Memory B cell (primary cell): ENCODE measurements at regions not wholly inside any gene's neighbourhood (a gene's known extent, or its start where the extent isn't known, plus 50 kb on each side); places are given as distances from the start of the nearest gene placed in this dataset.

Experiments
- ATAC-seq: fragments of 150-1000 bp; cut with Tn5 transposase; 2 replicates; pipeline ENCODE4 v1.10.0; 2021; ENCODE audit warnings: low read depth, mild to moderate bottlenecking, moderate library complexity
- DNase-seq, 2 donors: peaks; one replicate each; pipeline ENCODE4 v3.0.0; 2022; ENCODE audit warnings: low spot score in 2 of 2
- H3K27ac Mint-ChIP-seq: one replicate; pipeline ENCODE4 v1.8.0; 2022; ENCODE audit warnings: mild to moderate bottlenecking, moderate library complexity, mixed read lengths
- H3K27me3 Mint-ChIP-seq: one replicate; pipeline ENCODE4 v1.8.0; 2022; ENCODE audit warnings: mixed read lengths
- H3K36me3 Mint-ChIP-seq: one replicate; pipeline ENCODE4 v1.8.0; 2022; ENCODE audit warnings: mild to moderate bottlenecking, mixed read lengths
- H3K4me1 Mint-ChIP-seq: one replicate; pipeline ENCODE4 v1.8.0; 2022; ENCODE audit warnings: mixed read lengths
- H3K4me3 Mint-ChIP-seq: one replicate; pipeline ENCODE4 v1.8.0; 2022; ENCODE audit warnings: mild to moderate bottlenecking, moderate library complexity, mixed read lengths
- H3K9me3 Mint-ChIP-seq: one replicate; pipeline ENCODE4 v1.8.0; 2022; ENCODE audit warnings: mixed read lengths

GRCh38 chr11:105466582-105467228 is 143.2 kb upstream of the GRIA4 start:
- ATAC-seq = no peak
- H3K4me3 Mint-ChIP-seq = no peak overlapping the region
- no peaks in the 10 kb centered on the region for H3K36me3 Mint-ChIP-seq
- H3K27ac Mint-ChIP-seq = no peak overlapping the region
- H3K27me3 Mint-ChIP-seq = no peaks in the 10 kb centered on the region
- no peaks in the 10 kb centered on the region for H3K4me1 Mint-ChIP-seq
- no peak for DNase-seq
- H3K9me3 Mint-ChIP-seq = peaks cover under 1% of the 10 kb centered on the region

- DNase-seq (no peak), ATAC-seq (no peak)
- H3K27ac Mint-ChIP-seq = no peak overlapping the region
- no peaks in the 10 kb centered on the region for H3K4me1 Mint-ChIP-seq
- H3K36me3 Mint-ChIP-seq = no peaks in the 10 kb centered on the region
- H3K4me3 Mint-ChIP-seq = no peak overlapping the region
- no peaks in the 10 kb centered on the region for H3K27me3 Mint-ChIP-seq
- H3K9me3 Mint-ChIP-seq = peaks cover 6% of the 10 kb centered on the region
Measured at GRCh38 chr11:105458071-105458470, 151.8 kb upstream of the GRIA4 start.

DNA sequence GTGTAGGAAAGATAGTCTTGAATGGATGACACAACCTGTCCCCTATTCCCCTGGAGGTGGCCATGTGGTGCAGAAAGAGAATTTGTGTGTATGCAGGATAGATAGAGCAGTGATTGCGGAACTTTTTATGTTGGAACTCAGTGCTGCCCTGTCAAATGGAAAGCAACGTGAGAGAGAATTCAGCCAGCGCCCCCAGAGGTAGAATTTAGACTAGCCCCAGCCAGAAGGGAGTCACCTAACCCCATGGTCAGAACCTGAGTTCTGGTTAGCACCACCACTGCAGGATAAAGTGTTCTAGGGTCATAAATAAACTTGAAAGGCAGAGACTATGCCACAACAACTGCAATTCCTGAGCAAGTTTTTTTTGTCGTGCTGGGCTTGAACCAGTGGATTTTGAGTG is 152.9 kb upstream of the GRIA4 start:
- no peak for ATAC-seq
- Mint-ChIP-seq H3K4me3 (no peak overlapping the region), H3K9me3 (peaks cover 6% of the 10 kb centered on the region), H3K36me3 (no peaks in the 10 kb centered on the region), H3K27me3 (no peaks in the 10 kb centered on the region), H3K27ac (no peak overlapping the region), H3K4me1 (no peaks in the 10 kb centered on the region)
- DNase-seq = no peak

GRCh38 chr11:105449100-105449734 is 160.7 kb upstream of the GRIA4 start:
- ATAC-seq = no peak
- H3K27me3 Mint-ChIP-seq = no peaks in the 10 kb centered on the region

DNA sequence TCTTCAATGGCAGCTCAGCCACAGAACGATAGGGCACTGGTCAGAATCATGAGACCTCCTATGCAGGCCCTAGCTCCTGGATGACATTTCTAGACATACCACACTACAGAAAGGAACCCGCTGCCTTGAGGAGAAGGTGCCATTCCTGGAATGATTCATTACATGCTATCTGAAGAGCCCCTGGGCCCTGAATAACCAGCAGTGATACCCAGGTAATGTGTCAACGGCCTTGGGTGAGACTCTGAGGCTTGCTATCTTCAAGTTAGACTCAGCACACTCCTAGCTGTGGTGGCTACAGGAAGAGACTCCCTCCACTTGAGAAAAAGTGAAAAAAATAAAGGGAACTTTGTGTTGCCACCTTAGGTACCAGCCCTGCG is 161.2 kb upstream of the GRIA4 start:
- ATAC-seq = no peak
- H3K4me3 Mint-ChIP-seq = no peak overlapping the region
- no peaks in the 10 kb centered on the region for H3K4me1 Mint-ChIP-seq
- peaks cover 9% of the 10 kb centered on the region for H3K9me3 Mint-ChIP-seq
- no peak for DNase-seq
- no peak overlapping the region for H3K27ac Mint-ChIP-seq
- no peaks in the 10 kb centered on the region for H3K27me3 Mint-ChIP-seq
- H3K36me3 Mint-ChIP-seq = no peaks in the 10 kb centered on the region

More at GRCh38 chr11:105449100-105449734, 160.7 kb upstream of the GRIA4 start:
- DNase-seq = no peak
- no peaks in the 10 kb centered on the region for H3K4me1 Mint-ChIP-seq
- peaks cover 9% of the 10 kb centered on the region for H3K9me3 Mint-ChIP-seq
- no peak overlapping the region for H3K27ac Mint-ChIP-seq
- no peak overlapping the region for H3K4me3 Mint-ChIP-seq
- no peaks in the 10 kb centered on the region for H3K36me3 Mint-ChIP-seq

DNA sequence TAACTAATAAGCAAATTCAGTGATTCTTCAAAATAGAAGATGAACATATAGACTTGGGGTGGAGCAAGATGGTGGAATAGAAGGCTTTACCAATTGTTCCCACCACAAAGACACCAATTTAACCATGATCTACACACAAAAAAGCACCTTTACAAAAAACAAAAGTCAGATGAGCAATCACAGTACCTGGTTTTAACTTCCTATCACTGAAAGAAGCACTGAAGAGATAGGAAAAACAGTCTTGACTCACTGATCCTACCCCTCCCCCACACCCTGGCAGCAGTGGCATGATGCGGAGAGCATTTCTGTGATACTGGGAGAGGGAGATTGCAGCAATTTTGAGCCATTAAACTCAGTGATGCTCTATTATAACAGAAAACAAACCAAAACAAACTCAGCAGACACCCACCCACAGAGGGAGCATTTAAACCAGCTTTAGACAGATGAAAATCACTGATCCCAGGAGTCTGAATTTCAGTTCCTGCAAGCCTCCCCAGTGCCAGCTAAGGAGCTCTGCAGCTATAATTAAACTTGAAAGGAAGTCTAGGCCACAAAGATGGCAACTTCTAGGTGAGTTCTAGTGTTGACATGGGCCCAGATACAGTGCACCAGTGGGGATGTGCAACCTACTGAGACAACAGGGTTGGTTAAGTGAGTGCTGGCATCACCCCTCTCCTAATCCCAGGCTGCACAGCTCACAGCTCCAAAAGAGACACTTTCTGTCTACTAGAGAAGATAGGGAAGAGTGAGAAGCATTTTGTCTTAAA is 161.8 kb upstream of the GRIA4 start:
- Mint-ChIP-seq H3K27me3 (no peaks in the 10 kb centered on the region), H3K9me3 (peaks cover 9% of the 10 kb centered on the region), H3K4me3 (no peak overlapping the region), H3K4me1 (no peaks in the 10 kb centered on the region), H3K36me3 (no peaks in the 10 kb centered on the region), H3K27ac (no peak overlapping the region)
- ATAC-seq = no peak
- no peak for DNase-seq

DNA sequence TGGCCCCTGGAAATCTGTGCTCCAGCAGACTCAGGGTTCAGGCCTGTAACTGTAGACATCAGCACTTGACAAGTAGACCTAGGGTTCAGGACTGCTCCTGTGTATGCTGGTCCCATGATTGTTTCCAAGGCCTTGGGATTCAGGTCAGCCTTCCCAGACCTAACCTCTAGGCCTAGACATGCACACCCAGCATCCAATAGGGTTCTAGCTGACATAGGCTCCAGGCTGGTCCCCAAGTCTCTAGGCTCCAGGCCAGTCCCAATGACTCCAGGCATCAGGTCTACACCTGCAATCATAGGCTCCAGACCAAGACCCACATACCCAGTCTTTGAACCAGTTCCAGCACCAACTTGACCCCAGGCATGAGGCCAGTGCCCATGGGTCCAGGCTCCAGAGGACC is 166.2 kb upstream of the GRIA4 start:
- Mint-ChIP-seq H3K27ac (no peak overlapping the region), H3K4me1 (no peaks in the 10 kb centered on the region), H3K36me3 (no peaks in the 10 kb centered on the region), H3K9me3 (peaks cover 9% of the 10 kb centered on the region), H3K4me3 (no peak overlapping the region), H3K27me3 (no peaks in the 10 kb centered on the region)
- DNase-seq (no peak), ATAC-seq (no peak)

GRCh38 chr11:105432241-105432995 is 177.5 kb upstream of the GRIA4 start:
- Mint-ChIP-seq H3K9me3 (no peaks in the 10 kb centered on the region), H3K4me1 (no peaks in the 10 kb centered on the region), H3K36me3 (no peaks in the 10 kb centered on the region), H3K27ac (no peak overlapping the region), H3K4me3 (no peak overlapping the region), H3K27me3 (no peaks in the 10 kb centered on the region)
- ATAC-seq = no peak
- DNase-seq = no peak

DNA sequence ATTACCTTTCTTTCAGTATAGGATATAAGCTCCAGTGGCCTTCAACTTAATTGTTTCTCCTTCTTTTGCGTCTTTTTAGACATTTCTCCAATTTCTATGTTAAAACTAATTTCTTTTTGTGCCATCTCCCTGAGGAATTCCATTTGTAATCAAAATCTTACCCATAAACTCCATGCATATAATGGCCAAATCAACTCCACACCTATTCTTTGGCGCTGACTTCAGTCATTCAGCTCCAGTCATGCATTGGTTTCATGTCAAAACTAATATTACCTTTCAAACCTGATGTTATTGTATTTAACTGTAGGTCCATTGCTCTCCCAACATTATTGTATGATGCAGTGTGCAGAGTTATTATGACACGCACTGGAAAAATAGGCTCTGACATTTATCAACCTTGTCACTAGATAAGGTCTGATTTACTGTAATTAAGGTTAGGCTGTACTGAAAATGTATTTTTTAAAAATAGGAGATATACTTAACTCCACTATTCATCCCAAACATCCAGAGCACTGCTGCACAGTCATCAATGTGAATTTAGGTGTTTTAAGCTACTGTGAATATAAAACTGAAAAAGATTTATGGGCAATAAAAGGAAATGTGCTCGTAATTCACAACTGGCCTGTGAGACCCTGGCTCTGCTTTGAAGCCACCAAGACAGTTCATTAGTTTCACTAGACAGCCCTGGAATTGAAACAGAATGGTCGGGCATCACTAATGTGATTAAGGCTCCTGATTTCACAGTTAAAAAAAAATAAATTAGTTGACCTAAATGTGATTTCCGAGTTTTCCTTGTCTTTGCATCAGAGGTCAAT is 180.6 kb upstream of the GRIA4 start:
- Mint-ChIP-seq H3K27ac (no peak overlapping the region), H3K9me3 (no peaks in the 10 kb centered on the region), H3K27me3 (no peaks in the 10 kb centered on the region), H3K4me3 (no peak overlapping the region), H3K36me3 (no peaks in the 10 kb centered on the region), H3K4me1 (no peaks in the 10 kb centered on the region)
- ATAC-seq = no peak
- no peak for DNase-seq

GRCh38 chr11:105407101-105407500 is 202.8 kb upstream of the GRIA4 start:
- H3K9me3 Mint-ChIP-seq = no peaks in the 10 kb centered on the region
- H3K27ac Mint-ChIP-seq = no peak overlapping the region
- ATAC-seq (no peak), DNase-seq (no peak)
- H3K4me3 Mint-ChIP-seq = no peak overlapping the region
- H3K27me3 Mint-ChIP-seq = peaks cover 3% of the 10 kb centered on the region
- no peaks in the 10 kb centered on the region for H3K4me1 Mint-ChIP-seq
- no peaks in the 10 kb centered on the region for H3K36me3 Mint-ChIP-seq

DNA sequence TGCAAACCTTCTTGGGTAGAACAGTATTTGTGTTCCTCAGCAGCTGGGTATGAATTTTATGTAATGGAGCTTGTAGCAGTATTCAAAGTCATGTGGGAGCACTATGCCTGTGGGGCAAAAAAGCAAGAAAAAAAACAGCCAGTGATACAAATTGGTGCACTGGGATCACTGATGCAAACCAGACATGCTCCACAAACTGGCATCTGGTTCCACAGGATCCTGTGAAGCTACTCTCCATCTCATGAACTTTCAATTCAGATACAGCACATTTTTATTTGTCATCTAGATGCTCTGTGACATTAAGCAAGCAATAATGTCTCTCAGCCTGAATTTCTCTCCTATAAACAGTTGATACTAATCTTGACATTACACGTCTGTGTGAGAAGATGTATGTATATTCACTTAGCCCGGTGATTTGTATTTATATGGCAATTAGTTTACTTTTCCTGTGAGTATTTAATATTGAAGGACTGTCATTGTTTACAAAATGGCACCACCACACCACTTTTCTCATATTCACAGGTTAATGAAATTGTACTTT is 208.5 kb upstream of the GRIA4 start:
- Mint-ChIP-seq H3K27ac (no peak overlapping the region), H3K4me1 (no peaks in the 10 kb centered on the region)

GRCh38 chr11:105399511-105399910 is 210.4 kb upstream of the GRIA4 start:
- Mint-ChIP-seq H3K4me3 (no peak overlapping the region), H3K27me3 (peaks cover 5% of the 10 kb centered on the region), H3K9me3 (peaks cover 2% of the 10 kb centered on the region), H3K36me3 (no peaks in the 10 kb centered on the region), H3K4me1 (no peaks in the 10 kb centered on the region), H3K27ac (no peak overlapping the region)
- DNase-seq (no peak), ATAC-seq (no peak)

More for the DNA sequence above, 208.5 kb upstream of the GRIA4 start:
- ATAC-seq = no peak
- DNase-seq = no peak
- Mint-ChIP-seq H3K4me3 (no peak overlapping the region), H3K27me3 (peaks cover 5% of the 10 kb centered on the region), H3K36me3 (no peaks in the 10 kb centered on the region), H3K9me3 (peaks cover 2% of the 10 kb centered on the region)

GRCh38 chr11:105398636-105399035 is 211.2 kb upstream of the GRIA4 start:
- no peaks in the 10 kb centered on the region for H3K36me3 Mint-ChIP-seq
- no peak overlapping the region for H3K27ac Mint-ChIP-seq
- H3K4me3 Mint-ChIP-seq = no peak overlapping the region
- DNase-seq (no peak), ATAC-seq (no peak)
- peaks cover 5% of the 10 kb centered on the region for H3K27me3 Mint-ChIP-seq
- H3K4me1 Mint-ChIP-seq = no peaks in the 10 kb centered on the region
- peaks cover 2% of the 10 kb centered on the region for H3K9me3 Mint-ChIP-seq
